GM12891 (cell line): ENCODE measurements at regions not wholly inside any gene's neighbourhood (a gene's known extent, or its start where the extent isn't known, plus 50 kb on each side); places are given as distances from the start of the nearest gene placed in this dataset.

Experiments used
- PAX5 ChIP-seq: IDR thresholded peaks from 2 replicates; pipeline ENCODE4 v1.6.1; 2011; ENCODE audit warnings: low read length, moderate library complexity, mild to moderate bottlenecking; ENCODE audit not compliant: insufficient read depth, severe bottlenecking
- POLR2A ChIP-seq: IDR thresholded peaks from 2 replicates; pipeline ENCODE4 v1.6.1; 2011; ENCODE audit warnings: low read depth, low read length, control low read depth
- POLR2AphosphoS5 ChIP-seq: IDR thresholded peaks from 2 replicates; pipeline ENCODE4 v1.6.1; 2011; ENCODE audit warnings: low read depth, low read length, control low read depth
- TAF1 ChIP-seq: IDR thresholded peaks from 2 replicates; pipeline ENCODE4 v1.6.1; 2011; ENCODE audit warnings: low read depth, low read length, control low read depth

GRCh38 chrX:39850630-39851152, 247.1 kb downstream of the BCOR start:
- TF ChIP-seq PAX5 (no peak), POLR2A (no peak), TAF1 (no peak), POLR2AphosphoS5 (no peak)
